Vagina (tissue), 2 donors: ENCODE measurements at regions not wholly inside any gene's neighbourhood (a gene's known extent, or its start where the extent isn't known, plus 50 kb on each side); places are given as distances from the start of the nearest gene placed in this dataset.

Experiments used
- DNase-seq, 2 donors: peaks; one replicate each; pipeline ENCODE4 v3.0.0-alpha.2; 2017; ENCODE audit errors: extremely low spot score in 2 of 2
- H3K27ac ChIP-seq: fragments of 200-600 bp; sonication (generic); one replicate; pipeline ENCODE4 v1.5.1; 2019
- H3K27me3 ChIP-seq: fragments of 200-600 bp; sonication (generic); one replicate; pipeline ENCODE4 v1.5.1; 2019
- H3K36me3 ChIP-seq, 2 donors: fragments of 200-600 bp; sonication (generic); one replicate each; pipeline ENCODE4 v1.5.1; 2017 to 2019
- H3K4me1 ChIP-seq: fragments of 200-600 bp; sonication (generic); one replicate; pipeline ENCODE4 v1.5.1; 2019
- H3K4me3 ChIP-seq, 2 donors: fragments of 200-600 bp; sonication (generic); 1 replicate in 1 of 2; 2 replicates in 1 of 2; pipeline ENCODE4 v1.5.1; 2016 to 2019
- H3K9me3 ChIP-seq: fragments of 200-600 bp; sonication (generic); one replicate; pipeline ENCODE4 v1.5.1; 2019
- POLR2A ChIP-seq, 2 donors: fragments of 450-650 bp; IDR thresholded peaks; one replicate each; pipeline ENCODE4 v1.6.1; 2017; ENCODE audit warnings: antibody characterized with exemption in 2 of 2, mild to moderate bottlenecking in 2 of 2, moderate library complexity in 2 of 2
- POLR2AphosphoS5 ChIP-seq, 2 donors: sonication (generic); formaldehyde crosslinking; IDR thresholded peaks; one replicate each; pipeline ENCODE4 v1.9.0; 2017; ENCODE audit warnings: antibody characterized with exemption in 2 of 2, mild to moderate bottlenecking in 2 of 2, low read depth in 1 of 2; ENCODE audit not compliant: insufficient read depth in 1 of 2
- intact Hi-C: fragments of 100-400 bp; cut with DNase I; formaldehyde crosslinking; loops from one replicate; pipeline ENCODE4 v1.15.1; 2023
- TF ChIP-seq, protein P1 (sequence below), 3 experiments: fragments of 450-650 bp in 2 of 3; fragments of 200-600 bp in 1 of 3; sonication (generic) in 1 of 3; IDR thresholded peaks; one replicate each; pipeline ENCODE4 v1.5.1; 2017 to 2019; ENCODE audit warnings: antibody characterized with exemption in 3 of 3, mild to moderate bottlenecking in 2 of 3, moderate library complexity in 2 of 3

GRCh38 chr3:193132241-193132640, 108.8 kb upstream of the PLAAT1 start:
- no peak for DNase-seq
- H3K9me3 ChIP-seq: no peaks in the 10 kb centered on the region
- H3K36me3 ChIP-seq: no peaks in the 10 kb centered on the region
- H3K27ac ChIP-seq: no peak overlapping the region
- TF ChIP-seq, protein P1, sequence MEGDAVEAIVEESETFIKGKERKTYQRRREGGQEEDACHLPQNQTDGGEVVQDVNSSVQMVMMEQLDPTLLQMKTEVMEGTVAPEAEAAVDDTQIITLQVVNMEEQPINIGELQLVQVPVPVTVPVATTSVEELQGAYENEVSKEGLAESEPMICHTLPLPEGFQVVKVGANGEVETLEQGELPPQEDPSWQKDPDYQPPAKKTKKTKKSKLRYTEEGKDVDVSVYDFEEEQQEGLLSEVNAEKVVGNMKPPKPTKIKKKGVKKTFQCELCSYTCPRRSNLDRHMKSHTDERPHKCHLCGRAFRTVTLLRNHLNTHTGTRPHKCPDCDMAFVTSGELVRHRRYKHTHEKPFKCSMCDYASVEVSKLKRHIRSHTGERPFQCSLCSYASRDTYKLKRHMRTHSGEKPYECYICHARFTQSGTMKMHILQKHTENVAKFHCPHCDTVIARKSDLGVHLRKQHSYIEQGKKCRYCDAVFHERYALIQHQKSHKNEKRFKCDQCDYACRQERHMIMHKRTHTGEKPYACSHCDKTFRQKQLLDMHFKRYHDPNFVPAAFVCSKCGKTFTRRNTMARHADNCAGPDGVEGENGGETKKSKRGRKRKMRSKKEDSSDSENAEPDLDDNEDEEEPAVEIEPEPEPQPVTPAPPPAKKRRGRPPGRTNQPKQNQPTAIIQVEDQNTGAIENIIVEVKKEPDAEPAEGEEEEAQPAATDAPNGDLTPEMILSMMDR (IDR thresholded peaks at IDR 0.05): no peak
- TF ChIP-seq POLR2AphosphoS5 (IDR thresholded peaks at IDR 0.05; ENCODE audit: insufficient read depth in 1 of 2, low read depth in 1 of 2) (no peak), POLR2A (IDR thresholded peaks at IDR 0.05) (no peak)
- intact Hi-C loops: no loop called here
- H3K4me1 ChIP-seq: no peaks in the 10 kb centered on the region
- no peak overlapping the region for H3K4me3 ChIP-seq
- no peaks in the 10 kb centered on the region for H3K27me3 ChIP-seq

DNA sequence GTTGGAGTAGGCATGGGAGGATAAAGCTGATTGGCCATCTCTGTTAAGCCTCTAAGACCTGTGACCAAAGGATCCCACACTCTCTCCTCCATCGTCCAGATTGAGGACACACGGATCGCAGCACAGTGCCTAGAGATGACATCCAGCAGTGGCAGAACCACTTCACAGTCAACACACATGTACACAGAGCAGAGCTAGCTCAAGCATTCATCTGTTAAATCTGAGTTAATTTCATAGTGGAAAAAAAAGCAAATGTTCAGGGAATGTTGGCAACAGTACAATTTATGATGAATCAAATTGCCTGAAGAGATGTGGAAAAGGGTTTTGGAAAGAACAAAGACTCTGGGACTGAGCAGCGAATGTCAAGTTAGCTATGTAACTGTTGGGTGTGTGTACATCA, 108.1 kb upstream of the PLAAT1 start:
- no peak overlapping the region for H3K4me3 ChIP-seq
- no peak overlapping the region for H3K27ac ChIP-seq
- DNase-seq: no peak
- no peaks in the 10 kb centered on the region for H3K4me1 ChIP-seq
- H3K9me3 ChIP-seq: no peaks in the 10 kb centered on the region
- intact Hi-C loops: no loop called here
- no peaks in the 10 kb centered on the region for H3K27me3 ChIP-seq
- no peaks in the 10 kb centered on the region for H3K36me3 ChIP-seq
- TF ChIP-seq, protein P1 (IDR thresholded peaks at IDR 0.05): no peak
- TF ChIP-seq POLR2AphosphoS5 (IDR thresholded peaks at IDR 0.05; ENCODE audit: insufficient read depth in 1 of 2, low read depth in 1 of 2): no peak
- TF ChIP-seq POLR2A (IDR thresholded peaks at IDR 0.05): no peak

DNA sequence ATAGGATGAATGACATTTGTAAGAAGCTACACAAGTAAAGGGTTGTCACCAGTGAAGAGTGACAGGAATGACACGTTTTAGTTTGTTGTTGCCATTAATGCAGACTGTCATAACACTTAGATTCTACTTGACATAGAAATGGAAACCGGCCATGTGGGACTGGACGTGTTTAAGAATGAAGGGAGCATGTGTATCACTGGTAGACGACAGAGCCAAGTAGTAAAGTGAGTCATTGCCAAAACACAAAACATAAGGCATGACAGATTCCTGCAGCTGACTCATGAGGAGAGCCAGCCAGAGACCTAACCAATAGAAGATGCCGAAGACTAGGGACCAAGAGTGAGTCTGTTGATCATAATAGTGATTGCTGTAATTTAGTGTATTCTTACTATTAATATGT, 106.2 kb upstream of the PLAAT1 start:
- TF ChIP-seq POLR2A (IDR thresholded peaks at IDR 0.05) (no peak), POLR2AphosphoS5 (IDR thresholded peaks at IDR 0.05; ENCODE audit: insufficient read depth in 1 of 2, low read depth in 1 of 2) (no peak)
- TF ChIP-seq, protein P1 (IDR thresholded peaks at IDR 0.05): no peak
- no peaks in the 10 kb centered on the region for H3K9me3 ChIP-seq
- intact Hi-C loops: no loop called here
- H3K27ac ChIP-seq: no peak overlapping the region
- DNase-seq: no peak
- H3K4me3 ChIP-seq: no peak overlapping the region
- no peaks in the 10 kb centered on the region for H3K4me1 ChIP-seq
- H3K36me3 ChIP-seq: no peaks in the 10 kb centered on the region
- H3K27me3 ChIP-seq: no peaks in the 10 kb centered on the region

GRCh38 chr3:193140381-193140780, 100.6 kb upstream of the PLAAT1 start:
- H3K4me1 ChIP-seq: no peaks in the 10 kb centered on the region
- intact Hi-C loops: no loop called here
- no peak overlapping the region for H3K27ac ChIP-seq
- H3K36me3 ChIP-seq: no peaks in the 10 kb centered on the region
- TF ChIP-seq POLR2AphosphoS5 (IDR thresholded peaks at IDR 0.05; ENCODE audit: insufficient read depth in 1 of 2, low read depth in 1 of 2): no peak
- TF ChIP-seq, protein P1 (IDR thresholded peaks at IDR 0.05): no peak
- TF ChIP-seq POLR2A (IDR thresholded peaks at IDR 0.05): no peak
- no peaks in the 10 kb centered on the region for H3K9me3 ChIP-seq
- no peaks in the 10 kb centered on the region for H3K27me3 ChIP-seq
- no peak overlapping the region for H3K4me3 ChIP-seq
- DNase-seq: no peak

DNA sequence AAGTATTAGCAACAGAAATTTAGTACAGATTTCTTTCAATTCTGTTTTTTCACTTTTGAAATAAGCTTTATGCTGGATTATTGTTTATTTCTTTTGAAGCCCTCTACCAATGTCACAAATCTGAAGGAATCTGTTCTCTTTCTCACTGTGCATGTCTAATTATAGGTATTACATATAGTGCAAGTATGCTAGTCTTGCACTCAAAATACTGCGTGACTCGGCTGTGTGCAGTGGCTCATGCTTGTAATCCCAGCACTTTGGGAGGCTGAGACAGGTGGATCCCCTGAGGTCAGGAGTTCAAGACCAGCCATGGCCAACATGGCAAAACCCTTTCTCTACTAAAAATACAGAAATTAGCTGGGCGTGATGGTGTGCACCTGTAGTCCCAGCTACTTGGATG, 95.8 kb upstream of the PLAAT1 start:
- no peak overlapping the region for H3K27ac ChIP-seq
- no peaks in the 10 kb centered on the region for H3K27me3 ChIP-seq
- intact Hi-C loops: no loop called here
- H3K9me3 ChIP-seq: no peaks in the 10 kb centered on the region
- H3K36me3 ChIP-seq: no peaks in the 10 kb centered on the region
- no peaks in the 10 kb centered on the region for H3K4me1 ChIP-seq
- TF ChIP-seq, protein P1 (IDR thresholded peaks at IDR 0.05): no peak
- TF ChIP-seq POLR2AphosphoS5 (IDR thresholded peaks at IDR 0.05; ENCODE audit: insufficient read depth in 1 of 2, low read depth in 1 of 2): no peak
- TF ChIP-seq POLR2A (IDR thresholded peaks at IDR 0.05): no peak
- H3K4me3 ChIP-seq: no peak overlapping the region
- no peak for DNase-seq
